Neural progenitor cell (in vitro differentiated cells): ENCODE measurements at regions not wholly inside any gene's neighbourhood (a gene's known extent, or its start where the extent isn't known, plus 50 kb on each side); places are given as distances from the start of the nearest gene placed in this dataset.

Source experiments
- DNase-seq: peaks from one replicate; pipeline ENCODE4 v3.0.0-alpha.2; 2016; ENCODE audit warnings: low spot score
- H2AFZ ChIP-seq: fragments of 200-600 bp; sonication (generic); replicated peaks from 2 replicates; pipeline ENCODE4 v1.6.1; 2016; ENCODE audit warnings: antibody characterized with exemption
- H3F3A ChIP-seq: fragments of 200-600 bp; sonication (generic); 2 replicates; pipeline ENCODE4 v1.6.1; 2016; ENCODE audit warnings: antibody characterized with exemption, low read depth
- H3K27ac ChIP-seq: fragments of 200-600 bp; sonication (generic); 2 replicates; pipeline ENCODE4 v1.5.1; 2016; ENCODE audit warnings: mild to moderate bottlenecking
- H3K27me3 ChIP-seq: fragments of 200-600 bp; sonication (generic); 2 replicates; pipeline ENCODE4 v1.6.1; 2016; ENCODE audit warnings: mild to moderate bottlenecking, moderate library complexity
- H3K36me3 ChIP-seq: fragments of 200-600 bp; sonication (generic); 2 replicates; pipeline ENCODE4 v1.5.1; 2016
- H3K4me1 ChIP-seq: fragments of 200-600 bp; sonication (generic); 2 replicates; pipeline ENCODE4 v1.6.1; 2016; ENCODE audit warnings: mixed run types
- H3K4me2 ChIP-seq: fragments of 200-600 bp; sonication (generic); 2 replicates; pipeline ENCODE4 v1.6.1; 2016
- H3K4me3 ChIP-seq: fragments of 200-600 bp; sonication (generic); 2 replicates; pipeline ENCODE4 v1.5.1; 2016
- H3K79me2 ChIP-seq: fragments of 200-600 bp; sonication (generic); 2 replicates; pipeline ENCODE4 v1.6.1; 2016; ENCODE audit warnings: low read depth
- H3K9ac ChIP-seq: fragments of 200-600 bp; sonication (generic); 2 replicates; pipeline ENCODE4 v1.6.1; 2016
- H3K9me3 ChIP-seq: fragments of 200-600 bp; sonication (generic); 2 replicates; pipeline ENCODE4 v1.5.1; 2016; ENCODE audit warnings: low read depth
- H4K20me1 ChIP-seq: fragments of 200-600 bp; sonication (generic); 2 replicates; pipeline ENCODE4 v1.6.1; 2016; ENCODE audit warnings: low read depth
- H3K27ac Mint-ChIP-seq: 3 replicates; pipeline ENCODE4 v1.8.0; 2021; ENCODE audit warnings: mixed read lengths
- H3K27me3 Mint-ChIP-seq: 2 replicates; pipeline ENCODE4 v1.8.0; 2022; ENCODE audit warnings: low read depth, mild to moderate bottlenecking, inconsistent platforms, moderate library complexity, mixed read lengths; ENCODE audit not compliant: insufficient read depth
- H3K36me3 Mint-ChIP-seq: 3 replicates; pipeline ENCODE4 v1.8.0; 2021; ENCODE audit warnings: mixed read lengths
- H3K4me1 Mint-ChIP-seq: 3 replicates; pipeline ENCODE4 v1.8.0; 2021; ENCODE audit warnings: mixed read lengths
- H3K4me3 Mint-ChIP-seq: 3 replicates; pipeline ENCODE4 v1.8.0; 2021; ENCODE audit warnings: mild to moderate bottlenecking, moderate library complexity, mixed read lengths
- H3K9me3 Mint-ChIP-seq: 3 replicates; pipeline ENCODE4 v1.8.0; 2020; ENCODE audit warnings: mixed read lengths
- CTCF ChIP-seq: fragments of 200-600 bp; sonication (generic); IDR thresholded peaks from 2 replicates; pipeline ENCODE4 v1.5.1; 2017; ENCODE audit warnings: antibody characterized with exemption, mild to moderate bottlenecking
- EZH2 ChIP-seq: fragments of 200-600 bp; sonication (generic); IDR thresholded peaks from 2 replicates; pipeline ENCODE4 v1.6.1; 2017; ENCODE audit warnings: antibody characterized with exemption, mild to moderate bottlenecking, moderate library complexity
- EZH2phosphoT487 ChIP-seq: fragments of 200-600 bp; sonication (generic); IDR thresholded peaks from 2 replicates; pipeline ENCODE4 v1.6.1; 2017; ENCODE audit warnings: antibody characterized with exemption

- Histone ChIP-seq H3K27me3 (no peaks in the 10 kb centered on the region), H3K4me3 (no peak overlapping the region), H3F3A (peaks cover 8% of the 10 kb centered on the region), H3K79me2 (no peaks in the 10 kb centered on the region), H2AFZ (no peak overlapping the region), H3K9ac (no peak overlapping the region), H3K4me1 (peaks cover 2% of the 10 kb centered on the region), H3K4me2 (no peak overlapping the region), H3K9me3 (no peaks in the 10 kb centered on the region), H3K36me3 (no peaks in the 10 kb centered on the region), H4K20me1 (no peaks in the 10 kb centered on the region), H3K27ac (no peak overlapping the region)
- H3K27me3 Mint-ChIP-seq: peaks cover 4% of the 10 kb centered on the region
- H3K4me3 Mint-ChIP-seq: no peak overlapping the region
- TF ChIP-seq EZH2phosphoT487: no peak
- TF ChIP-seq CTCF: peak; percentile 7
- TF ChIP-seq EZH2: no peak
- H3K4me1 Mint-ChIP-seq: peaks cover 4% of the 10 kb centered on the region
- DNase-seq: no peak
- no peak overlapping the region for H3K27ac Mint-ChIP-seq
- H3K36me3 Mint-ChIP-seq: no peaks in the 10 kb centered on the region
- no peaks in the 10 kb centered on the region for H3K9me3 Mint-ChIP-seq
Measured at GRCh38 chr10:93142534-93142933, 68.8 kb downstream of the CYP26A1 start.

- Mint-ChIP-seq H3K4me3 (no peak overlapping the region), H3K27me3 (peaks cover 2% of the 10 kb centered on the region), H3K36me3 (no peaks in the 10 kb centered on the region), H3K27ac (no peak overlapping the region), H3K4me1 (peaks cover 4% of the 10 kb centered on the region), H3K9me3 (no peaks in the 10 kb centered on the region)
- no peak for TF ChIP-seq EZH2
- no peak for TF ChIP-seq EZH2phosphoT487
- TF ChIP-seq CTCF: no peak
- peaks cover 2% of the 10 kb centered on the region for H3K4me1 ChIP-seq
- no peak overlapping the region for H3K4me3 ChIP-seq
- H3K9me3 ChIP-seq: no peaks in the 10 kb centered on the region
- peaks cover 8% of the 10 kb centered on the region for H3F3A ChIP-seq
- no peak for DNase-seq
- no peaks in the 10 kb centered on the region for H3K27me3 ChIP-seq
- no peak overlapping the region for H2AFZ ChIP-seq
- H3K4me2 ChIP-seq: no peak overlapping the region
- no peaks in the 10 kb centered on the region for H3K79me2 ChIP-seq
- no peak overlapping the region for H3K27ac ChIP-seq
- no peaks in the 10 kb centered on the region for H4K20me1 ChIP-seq
- no peak overlapping the region for H3K9ac ChIP-seq
- H3K36me3 ChIP-seq: no peaks in the 10 kb centered on the region
Measured at GRCh38 chr10:93143281-93143680, 69.6 kb downstream of the CYP26A1 start.

- H3K4me3 ChIP-seq: no peak overlapping the region
- no peak for DNase-seq
- H3K4me1 ChIP-seq: peaks cover 2% of the 10 kb centered on the region
- H3K4me2 ChIP-seq: no peak overlapping the region
- Mint-ChIP-seq H3K36me3 (no peaks in the 10 kb centered on the region), H3K27ac (no peak overlapping the region), H3K4me3 (no peak overlapping the region), H3K4me1 (peaks cover 4% of the 10 kb centered on the region), H3K9me3 (peaks cover 3% of the 10 kb centered on the region), H3K27me3 (peaks cover 2% of the 10 kb centered on the region)
- no peaks in the 10 kb centered on the region for H3K36me3 ChIP-seq
- peaks cover 8% of the 10 kb centered on the region for H3F3A ChIP-seq
- H2AFZ ChIP-seq: no peak overlapping the region
- H3K9me3 ChIP-seq: no peaks in the 10 kb centered on the region
- no peak overlapping the region for H3K27ac ChIP-seq
- no peaks in the 10 kb centered on the region for H3K79me2 ChIP-seq
- TF ChIP-seq EZH2 (no peak), EZH2phosphoT487 (no peak), CTCF (no peak)
- no peaks in the 10 kb centered on the region for H4K20me1 ChIP-seq
- H3K9ac ChIP-seq: no peak overlapping the region
- H3K27me3 ChIP-seq: no peaks in the 10 kb centered on the region
Measured at GRCh38 chr10:93146336-93146735, 72.6 kb downstream of the CYP26A1 start.

- Histone ChIP-seq H3K4me1 (peaks cover 2% of the 10 kb centered on the region), H3K79me2 (no peaks in the 10 kb centered on the region), H2AFZ (no peak overlapping the region), H3K27me3 (no peaks in the 10 kb centered on the region), H3K27ac (no peak overlapping the region), H3K9ac (no peak overlapping the region), H4K20me1 (no peaks in the 10 kb centered on the region), H3K4me2 (no peak overlapping the region), H3K36me3 (no peaks in the 10 kb centered on the region), H3F3A (peaks cover 8% of the 10 kb centered on the region), H3K9me3 (no peaks in the 10 kb centered on the region), H3K4me3 (no peak overlapping the region)
- Mint-ChIP-seq H3K4me3 (no peak overlapping the region), H3K27ac (no peak overlapping the region), H3K4me1 (peaks cover 4% of the 10 kb centered on the region), H3K9me3 (peaks cover 3% of the 10 kb centered on the region), H3K36me3 (no peaks in the 10 kb centered on the region), H3K27me3 (peaks cover 4% of the 10 kb centered on the region)
- DNase-seq: no peak
- TF ChIP-seq EZH2: no peak
- TF ChIP-seq EZH2phosphoT487: no peak
- no peak for TF ChIP-seq CTCF
Measured at GRCh38 chr10:93147281-93147680, 73.6 kb downstream of the CYP26A1 start.
